NCI-H187 treated with DMSO at 0.1 percent for 48 hours (cell line): ENCODE measurements at regions not wholly inside any gene's neighbourhood (a gene's known extent, or its start where the extent isn't known, plus 50 kb on each side); places are given as distances from the start of the nearest gene placed in this dataset.

Experiments
- DNase-seq: peaks from one replicate; lab custom pipeline; 2025; lab: John Stamatoyannopoulos, UW

- no peak for DNase-seq
These were observed 176.0 kb downstream of the ABHD5 start for GRCh38 chr3:43866529-43867353.

- DNase-seq, result no peak
These were observed 176.8 kb downstream of the ABHD5 start for GRCh38 chr3:43867436-43868072.

- no peak for DNase-seq
These were observed 178.8 kb downstream of the ABHD5 start for GRCh38 chr3:43869491-43869890.

GRCh38 chr3:43870120-43870519, 179.4 kb downstream of the ABHD5 start:
- DNase-seq, result no peak

- no peak for DNase-seq
These were observed 180.3 kb downstream of the ABHD5 start for GRCh38 chr3:43870844-43871626.

- DNase-seq, result no peak
These were observed 181.0 kb downstream of the ABHD5 start for GRCh38 chr3:43871627-43872245.

- DNase-seq, result no peak
These were observed 181.6 kb downstream of the ABHD5 start for GRCh38 chr3:43872301-43872700.

GRCh38 chr3:43872901-43873300, 182.2 kb downstream of the ABHD5 start:
- DNase-seq, result no peak

- DNase-seq, result no peak
These were observed 183.0 kb downstream of the ABHD5 start for GRCh38 chr3:43873723-43874122.

- no peak for DNase-seq
These were observed 183.6 kb downstream of the ABHD5 start for GRCh38 chr3:43874290-43874689.

- DNase-seq, result no peak
These were observed 184.0 kb downstream of the ABHD5 start for GRCh38 chr3:43874731-43875130.

GRCh38 chr3:43876648-43877047, 185.9 kb downstream of the ABHD5 start:
- DNase-seq, result no peak

GRCh38 chr3:43879166-43879565, 188.4 kb downstream of the ABHD5 start:
- peak; percentile 46 for DNase-seq

GRCh38 chr3:43882976-43883680, 192.4 kb downstream of the ABHD5 start:
- no peak for DNase-seq

- DNase-seq, result no peak
These were observed 193.1 kb downstream of the ABHD5 start for GRCh38 chr3:43883729-43884396.

GRCh38 chr3:43884581-43884980, 193.8 kb downstream of the ABHD5 start:
- DNase-seq, result no peak

GRCh38 chr3:43885908-43886618, 195.3 kb downstream of the ABHD5 start:
- no peak for DNase-seq

- no peak for DNase-seq
These were observed 201.3 kb downstream of the ABHD5 start for GRCh38 chr3:43892061-43892460.

GRCh38 chr3:43892526-43892925, 201.8 kb downstream of the ABHD5 start:
- peak; percentile 0 for DNase-seq

- DNase-seq, result no peak
These were observed 203.0 kb downstream of the ABHD5 start for GRCh38 chr3:43893727-43894126.
